ENCODE measurements at regions not wholly inside any gene's neighbourhood (a gene's known extent, or its start where the extent isn't known, plus 50 kb on each side); places are given as distances from the start of the nearest gene placed in this dataset.

GRCh38 chr21:27152996-27153395 is 186.1 kb upstream of the ADAMTS5 start:
- TF ChIP-seq CTCF (IDR thresholded peaks at IDR 0.05; ENCODE audit: low read depth, low read length, poor library complexity, severe bottlenecking) = no peak
- Histone ChIP-seq H3K4me3 (ENCODE audit: low read length) (no peak overlapping the region), H3K27ac (ENCODE audit: low read depth, low read length) (no peak overlapping the region), H3K4me2 (ENCODE audit: low read length) (no peak overlapping the region), H3K9me3 (ENCODE audit: control insufficient read depth, insufficient read depth, low read length) (peaks cover 3% of the 10 kb centered on the region; the same call in 1 of the 2 replicates), H3K9me2 (replicated peaks; ENCODE audit: control insufficient read depth, low read length) (no peaks in the 10 kb centered on the region), H4K20me1 (ENCODE audit: control insufficient read depth, insufficient read depth, low read depth, low read length) (no peaks in the 10 kb centered on the region), H3K27me3 (ENCODE audit: control insufficient read depth, low read length) (no peaks in the 10 kb centered on the region), H3F3A (ENCODE audit: control insufficient read depth, insufficient read depth) (no peaks in the 10 kb centered on the region), H3K36me3 (ENCODE audit: control insufficient read depth, low read length) (no peaks in the 10 kb centered on the region), H3K4me1 (ENCODE audit: control insufficient read depth, low read length) (no peaks in the 10 kb centered on the region), H3K79me2 (ENCODE audit: control insufficient read depth, low read length) (no peaks in the 10 kb centered on the region)

- H3K4me1 ChIP-seq (ENCODE audit: control insufficient read depth, low read length) = no peaks in the 10 kb centered on the region
- H3K79me2 ChIP-seq (ENCODE audit: control insufficient read depth, low read length) = no peaks in the 10 kb centered on the region
- H3K4me3 ChIP-seq (ENCODE audit: low read length) = no peak overlapping the region
- H3K9me3 ChIP-seq (ENCODE audit: control insufficient read depth, insufficient read depth, low read length) = peaks cover 3% of the 10 kb centered on the region; the same call in 1 of the 2 replicates
- no peaks in the 10 kb centered on the region for H3F3A ChIP-seq (ENCODE audit: control insufficient read depth, insufficient read depth)
- H3K4me2 ChIP-seq (ENCODE audit: low read length) = no peak overlapping the region
- H3K27me3 ChIP-seq (ENCODE audit: control insufficient read depth, low read length) = no peaks in the 10 kb centered on the region
- H4K20me1 ChIP-seq (ENCODE audit: control insufficient read depth, insufficient read depth, low read depth, low read length) = no peaks in the 10 kb centered on the region
- no peaks in the 10 kb centered on the region for H3K36me3 ChIP-seq (ENCODE audit: control insufficient read depth, low read length)
- no peaks in the 10 kb centered on the region for H3K9me2 ChIP-seq (replicated peaks; ENCODE audit: control insufficient read depth, low read length)
- no peak overlapping the region for H3K27ac ChIP-seq (ENCODE audit: low read depth, low read length)
- no peak for TF ChIP-seq EZH2phosphoT487 (IDR thresholded peaks at IDR 0.05; ENCODE audit: borderline replicate concordance, low read length)
- TF ChIP-seq CTCF (IDR thresholded peaks at IDR 0.05; ENCODE audit: low read depth, low read length, poor library complexity, severe bottlenecking) = no peak
Measured at GRCh38 chr21:27149034-27149433, 182.1 kb upstream of the ADAMTS5 start.

GRCh38 chr21:27146268-27146667 is 179.4 kb upstream of the ADAMTS5 start:
- no peaks in the 10 kb centered on the region for H3K36me3 ChIP-seq (ENCODE audit: control insufficient read depth, low read length)
- H3K9me2 ChIP-seq (replicated peaks; ENCODE audit: control insufficient read depth, low read length) = no peaks in the 10 kb centered on the region
- peaks cover 3% of the 10 kb centered on the region; the same call in 1 of the 2 replicates for H3K9me3 ChIP-seq (ENCODE audit: control insufficient read depth, insufficient read depth, low read length)
- no peak overlapping the region for H3K4me3 ChIP-seq (ENCODE audit: low read length)
- no peak overlapping the region for H3K27ac ChIP-seq (ENCODE audit: low read depth, low read length)
- no peaks in the 10 kb centered on the region for H3K27me3 ChIP-seq (ENCODE audit: control insufficient read depth, low read length)
- H3F3A ChIP-seq (ENCODE audit: control insufficient read depth, insufficient read depth) = no peaks in the 10 kb centered on the region
- no peaks in the 10 kb centered on the region for H3K79me2 ChIP-seq (ENCODE audit: control insufficient read depth, low read length)
- no peak for TF ChIP-seq CTCF (IDR thresholded peaks at IDR 0.05; ENCODE audit: low read depth, low read length, poor library complexity, severe bottlenecking)
- no peak for TF ChIP-seq EZH2phosphoT487 (IDR thresholded peaks at IDR 0.05; ENCODE audit: borderline replicate concordance, low read length)
- no peaks in the 10 kb centered on the region for H3K4me1 ChIP-seq (ENCODE audit: control insufficient read depth, low read length)
- H3K4me2 ChIP-seq (ENCODE audit: low read length) = no peak overlapping the region
- H4K20me1 ChIP-seq (ENCODE audit: control insufficient read depth, insufficient read depth, low read depth, low read length) = no peaks in the 10 kb centered on the region
